ENCODE measurements at regions not wholly inside any gene's neighbourhood (a gene's known extent, or its start where the extent isn't known, plus 50 kb on each side); places are given as distances from the start of the nearest gene placed in this dataset.

- H3K27ac ChIP-seq: no peak overlapping the region
- H3K4me3 ChIP-seq: no peak overlapping the region
- WGBS, 2 donors (ENCODE audit: low coverage in 1 of 2): 41 to 60% methylated on average over 1 of the region's 1 CpG
- H3K36me3 ChIP-seq: no peaks in the 10 kb centered on the region
- no peaks in the 10 kb centered on the region for H3K4me1 ChIP-seq
- H3K27me3 ChIP-seq: no peaks in the 10 kb centered on the region
- ATAC-seq: no peak
- H3K9me3 ChIP-seq: peaks cover 0 to 6% (median 0%) of the 10 kb centered on the region in 3 donors
- TF ChIP-seq CTCF (IDR thresholded peaks at IDR 0.05): no peak
- TF ChIP-seq POLR2AphosphoS5 (IDR thresholded peaks at IDR 0.05): no peak
- no peak for TF ChIP-seq POLR2A (IDR thresholded peaks at IDR 0.05)
- no peak for TF ChIP-seq EP300 (IDR thresholded peaks at IDR 0.05)
Observed at GRCh38 chr1:87918398-87918797, 589.7 kb downstream of the LMO4 start.

GRCh38 chr1:87922885-87923284 is 594.2 kb downstream of the LMO4 start:
- H3K9me3 ChIP-seq: no peaks in the 10 kb centered on the region
- H3K27ac ChIP-seq: no peak overlapping the region
- H3K36me3 ChIP-seq: no peaks in the 10 kb centered on the region
- TF ChIP-seq CTCF (IDR thresholded peaks at IDR 0.05) (no peak), POLR2AphosphoS5 (IDR thresholded peaks at IDR 0.05) (no peak), EP300 (IDR thresholded peaks at IDR 0.05) (no peak)
- H3K4me1 ChIP-seq: no peaks in the 10 kb centered on the region
- no peak for ATAC-seq
- no peak overlapping the region for H3K4me3 ChIP-seq
- no peaks in the 10 kb centered on the region for H3K27me3 ChIP-seq
- WGBS, 2 donors (ENCODE audit: low coverage in 1 of 2): 75 to 96% methylated on average over 1 to 2 of the region's 2 CpGs

DNA sequence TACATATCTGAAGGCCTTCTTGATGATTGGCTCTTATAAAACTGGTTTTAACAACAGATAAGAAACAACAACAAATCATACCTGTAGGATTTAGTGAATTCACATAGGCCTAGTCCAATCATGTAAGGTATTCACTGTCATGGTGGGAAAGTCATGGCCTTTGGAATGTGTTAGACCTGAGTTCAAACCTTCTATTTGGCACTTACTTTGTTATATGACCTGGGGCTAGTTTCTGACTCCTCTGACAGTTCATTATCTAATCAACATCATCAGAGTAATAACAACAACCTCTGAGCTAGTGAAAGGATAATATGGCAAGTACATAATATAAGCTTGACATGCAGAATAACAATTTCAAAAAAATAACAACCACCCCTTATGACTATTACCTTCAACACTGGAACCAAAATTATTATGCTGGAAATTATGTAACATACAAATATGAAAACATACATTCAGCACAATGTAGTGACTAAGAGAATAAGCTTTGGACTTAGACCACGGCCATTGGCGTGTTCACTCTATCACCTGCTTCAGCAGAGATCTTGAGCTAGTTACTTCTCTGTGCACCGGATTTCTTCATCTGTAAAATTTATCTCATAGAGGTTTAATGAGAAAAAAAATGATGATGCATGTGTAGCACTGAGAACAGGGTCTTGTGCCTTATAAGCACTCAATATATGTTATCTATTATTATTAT is 597.6 kb downstream of the LMO4 start:
- Histone ChIP-seq H3K27ac (no peak overlapping the region), H3K27me3 (no peaks in the 10 kb centered on the region), H3K9me3 (peaks cover 0 to 7% (median 0%) of the 10 kb centered on the region in 3 donors), H3K36me3 (no peaks in the 10 kb centered on the region), H3K4me3 (no peak overlapping the region), H3K4me1 (no peaks in the 10 kb centered on the region)
- TF ChIP-seq CTCF (IDR thresholded peaks at IDR 0.05) (no peak), POLR2AphosphoS5 (IDR thresholded peaks at IDR 0.05) (no peak), POLR2A (IDR thresholded peaks at IDR 0.05) (no peak), EP300 (IDR thresholded peaks at IDR 0.05) (no peak)
- ATAC-seq: no peak
- WGBS, 2 donors (ENCODE audit: low coverage in 1 of 2): 92 to 96% methylated on average over 3 of the region's 3 CpGs

GRCh38 chr1:87926921-87927320 is 598.2 kb downstream of the LMO4 start:
- no peak for ATAC-seq
- 67 to 93% methylated on average over 1 of the region's 1 CpG for WGBS, 2 donors (ENCODE audit: low coverage in 1 of 2)
- Histone ChIP-seq H3K27me3 (no peaks in the 10 kb centered on the region), H3K9me3 (peaks cover 0 to 11% (median 0%) of the 10 kb centered on the region in 3 donors), H3K4me3 (no peak overlapping the region), H3K36me3 (no peaks in the 10 kb centered on the region), H3K27ac (no peak overlapping the region), H3K4me1 (no peaks in the 10 kb centered on the region)
- no peak for TF ChIP-seq CTCF (IDR thresholded peaks at IDR 0.05)
- TF ChIP-seq POLR2A (IDR thresholded peaks at IDR 0.05): no peak
- TF ChIP-seq POLR2AphosphoS5 (IDR thresholded peaks at IDR 0.05): no peak
- TF ChIP-seq EP300 (IDR thresholded peaks at IDR 0.05): no peak
